Stimulated activated CD4-positive, alpha-beta T cell treated with anti-CD3 and anti-CD28 coated beads, TNF-alpha, amount 100 ng/mL, for 24 hours (primary cell): ENCODE measurements at regions not wholly inside any gene's neighbourhood (a gene's known extent, or its start where the extent isn't known, plus 50 kb on each side); places are given as distances from the start of the nearest gene placed in this dataset.

ENCODE experiments used
- DNase-seq, 3 experiments: peaks; one replicate each; pipeline ENCODE4 v3.0.0-alpha.2; 2020; ENCODE audit warnings: low read depth in 3 of 3

GRCh38 chr2:215770668-215771067, 242.7 kb downstream of the MREG start:
- DNase-seq = no peak

GRCh38 chr2:215769246-215769645, 244.1 kb downstream of the MREG start:
- DNase-seq = no peak

- DNase-seq = no peak
These were observed 245.7 kb downstream of the MREG start for GRCh38 chr2:215767625-215768024.

GRCh38 chr2:215765729-215766360, 247.5 kb downstream of the MREG start:
- DNase-seq = no peak

- no peak for DNase-seq
These were observed 248.8 kb downstream of the MREG start for GRCh38 chr2:215764441-215765048.

GRCh38 chr2:215760557-215760956, 252.8 kb downstream of the MREG start:
- no peak for DNase-seq

GRCh38 chr2:215760091-215760490, 253.3 kb downstream of the MREG start:
- DNase-seq = no peak

GRCh38 chr2:215758691-215759090, 254.7 kb downstream of the MREG start:
- DNase-seq = no peak

- DNase-seq = no peak
These were observed 257.0 kb downstream of the MREG start for GRCh38 chr2:215756346-215756730.

- DNase-seq = no peak
These were observed 257.6 kb downstream of the MREG start for GRCh38 chr2:215755641-215756345.

GRCh38 chr2:215754546-215754945, 258.8 kb downstream of the MREG start:
- no peak for DNase-seq

GRCh38 chr2:215753808-215754207, 259.5 kb downstream of the MREG start:
- no peak for DNase-seq

- no peak for DNase-seq
These were observed 260.4 kb downstream of the MREG start for GRCh38 chr2:215752991-215753390.

GRCh38 chr2:215752436-215752835, 260.9 kb downstream of the MREG start:
- no peak for DNase-seq

GRCh38 chr2:215751911-215752272, 261.5 kb downstream of the MREG start:
- DNase-seq = no peak

- DNase-seq = no peak
These were observed 262.0 kb downstream of the MREG start for GRCh38 chr2:215751200-215751910.

- no peak for DNase-seq
These were observed 262.6 kb downstream of the MREG start for GRCh38 chr2:215750763-215751162.

GRCh38 chr2:215749092-215749957, 264.0 kb downstream of the MREG start:
- no peak for DNase-seq

GRCh38 chr2:215748446-215748845, 264.9 kb downstream of the MREG start:
- DNase-seq = no peak

GRCh38 chr2:215746887-215747615, 266.3 kb downstream of the MREG start:
- DNase-seq = no peak
